Hepatic stellate cell (primary cell): ENCODE measurements at regions not wholly inside any gene's neighbourhood (a gene's known extent, or its start where the extent isn't known, plus 50 kb on each side); places are given as distances from the start of the nearest gene placed in this dataset.
"Not testable (repeated sequence)": the region's sequence is repeated elsewhere in the genome, so short reads cannot be mapped to it uniquely, and the experiment has no call there.

Source experiments
- DNase-seq: peaks from one replicate; pipeline ENCODE4 v3.0.0; 2011; ENCODE audit warnings: low spot score

GRCh38 chr7:106749165-106749564 is 88.2 kb upstream of the CCDC71L start:
- no peak for DNase-seq

GRCh38 chr7:106750773-106751172 is 89.8 kb upstream of the CCDC71L start:
- no peak for DNase-seq

GRCh38 chr7:106752367-106752766 is 91.4 kb upstream of the CCDC71L start:
- no peak for DNase-seq

- not testable (repeated sequence) for DNase-seq
Measured at GRCh38 chr7:106755024-106755423, 94.1 kb upstream of the CCDC71L start.

GRCh38 chr7:106755641-106756040 is 94.7 kb upstream of the CCDC71L start:
- DNase-seq, result no peak

GRCh38 chr7:106756071-106756470 is 95.1 kb upstream of the CCDC71L start:
- no peak for DNase-seq

- DNase-seq, result no peak
Measured at GRCh38 chr7:106756884-106757283, 95.9 kb upstream of the CCDC71L start.

- DNase-seq, result no peak
Measured at GRCh38 chr7:106757846-106758245, 96.9 kb upstream of the CCDC71L start.

GRCh38 chr7:106762845-106763244 is 101.9 kb upstream of the CCDC71L start:
- not testable (repeated sequence) for DNase-seq

- DNase-seq, result no peak
Measured at GRCh38 chr7:106763717-106764116, 101.4 kb upstream of the PIK3CG start.

GRCh38 chr7:106765727-106766355 is 99.2 kb upstream of the PIK3CG start:
- DNase-seq, result no peak

- no peak for DNase-seq
Measured at GRCh38 chr7:106766551-106766950, 98.5 kb upstream of the PIK3CG start.

GRCh38 chr7:106767078-106767477 is 98.0 kb upstream of the PIK3CG start:
- no peak for DNase-seq

- DNase-seq, result no peak
Measured at GRCh38 chr7:106767498-106768323, 97.4 kb upstream of the PIK3CG start.

- DNase-seq, result no peak
Measured at GRCh38 chr7:106768324-106768751, 96.7 kb upstream of the PIK3CG start.

- DNase-seq, result peak; percentile 18
Measured at GRCh38 chr7:106770191-106770590, 94.9 kb upstream of the PIK3CG start.

GRCh38 chr7:106772655-106773108 is 92.4 kb upstream of the PIK3CG start:
- no peak for DNase-seq

- no peak for DNase-seq
Measured at GRCh38 chr7:106773228-106773627, 91.9 kb upstream of the PIK3CG start.

GRCh38 chr7:106773721-106774120 is 91.4 kb upstream of the PIK3CG start:
- no peak for DNase-seq

GRCh38 chr7:106774213-106774767 is 90.8 kb upstream of the PIK3CG start:
- DNase-seq, result no peak

- no peak for DNase-seq
Measured at GRCh38 chr7:106774768-106775551, 90.1 kb upstream of the PIK3CG start.

GRCh38 chr7:106775552-106775936 is 89.5 kb upstream of the PIK3CG start:
- peak; percentile 37 for DNase-seq
